GM19035 (cell line): ENCODE measurements at regions not wholly inside any gene's neighbourhood (a gene's known extent, or its start where the extent isn't known, plus 50 kb on each side); places are given as distances from the start of the nearest gene placed in this dataset.
"Not testable (repeated sequence)": the region's sequence is repeated elsewhere in the genome, so short reads cannot be mapped to it uniquely, and the experiment has no call there.

ENCODE experiments used
- ATAC-seq: cut with Tn5 transposase; IDR thresholded peaks from one replicate; pipeline ENCODE4 v1.9.1; 2021; ENCODE audit not compliant: unreplicated experiment

- ATAC-seq = not testable (repeated sequence)
These were observed 107.6 kb upstream of the ADGRG2 start for GRCh38 chrX:19229896-19230295.

- ATAC-seq = no peak
These were observed 105.8 kb upstream of the PDHA1 start for GRCh38 chrX:19237901-19238300.

GRCh38 chrX:19243431-19243830 lies 100.3 kb upstream of the PDHA1 start:
- no peak for ATAC-seq

- not testable (repeated sequence) for ATAC-seq
These were observed 98.8 kb upstream of the PDHA1 start for GRCh38 chrX:19244921-19245320.

GRCh38 chrX:19245711-19246269 lies 97.9 kb upstream of the PDHA1 start:
- no peak for ATAC-seq

- ATAC-seq = no peak
These were observed 86.7 kb upstream of the PDHA1 start for GRCh38 chrX:19256986-19257385.

- not testable (repeated sequence) for ATAC-seq
These were observed 82.7 kb upstream of the PDHA1 start for GRCh38 chrX:19261026-19261425.

GRCh38 chrX:19270727-19271126 lies 73.0 kb upstream of the PDHA1 start:
- ATAC-seq = no peak

- no peak for ATAC-seq
These were observed 71.3 kb upstream of the PDHA1 start for GRCh38 chrX:19272452-19272851.

- ATAC-seq = no peak
These were observed 63.1 kb upstream of the PDHA1 start for GRCh38 chrX:19280636-19281035.

- no peak for ATAC-seq
These were observed 62.5 kb upstream of the PDHA1 start for GRCh38 chrX:19281256-19281655.

- no peak for ATAC-seq
These were observed 60.0 kb upstream of the PDHA1 start for GRCh38 chrX:19283597-19284339.

GRCh38 chrX:19285857-19286256 lies 57.9 kb upstream of the PDHA1 start:
- ATAC-seq = no peak

- no peak for ATAC-seq
These were observed 52.6 kb upstream of the PDHA1 start for GRCh38 chrX:19291086-19291485.

GRCh38 chrX:19293606-19294325 lies 50.0 kb upstream of the PDHA1 start:
- ATAC-seq = no peak
